OCI-LY3 (cell line): ENCODE measurements at regions not wholly inside any gene's neighbourhood (a gene's known extent, or its start where the extent isn't known, plus 50 kb on each side); places are given as distances from the start of the nearest gene placed in this dataset.

ENCODE experiments used
- H2AFZ ChIP-seq: fragments of 200-600, 300-600 bp; shearing (Covaris generic); 2 replicates; pipeline ENCODE4 v1.6.0; 2014; ENCODE audit warnings: antibody characterized with exemption, low read depth, low read length
- H3K27ac ChIP-seq: fragments of 200-600, 300-600 bp; sonication (generic); 2 replicates; pipeline ENCODE4 v1.5.1; 2014; ENCODE audit warnings: mild to moderate bottlenecking, low read length, moderate library complexity, mixed read lengths
- H3K27me3 ChIP-seq: fragments of 200-600, 300-600 bp; sonication (generic); 2 replicates; pipeline ENCODE4 v1.6.1; 2014; ENCODE audit warnings: low read depth, low read length, mixed read lengths
- H3K36me3 ChIP-seq: fragments of 200-600, 300-600 bp; sonication (generic); replicated peaks from 2 replicates; pipeline ENCODE3; 2014; ENCODE audit warnings: low read depth, low read length, mixed read lengths
- H3K4me1 ChIP-seq: fragments of 300-600, 200-600 bp; sonication (generic); 2 replicates; pipeline ENCODE4 v1.6.1; 2014; ENCODE audit warnings: low read length, mixed read lengths
- H3K4me2 ChIP-seq: fragments of 200-600, 300-600 bp; sonication (generic); 2 replicates; pipeline ENCODE4 v1.6.1; 2014; ENCODE audit warnings: low read length, mixed read lengths
- H3K4me3 ChIP-seq: fragments of 300-600, 200-600 bp; sonication (generic); 2 replicates; pipeline ENCODE4 v1.5.1; 2014; ENCODE audit warnings: antibody characterized with exemption, mild to moderate bottlenecking, low read length, moderate library complexity
- H3K79me2 ChIP-seq: fragments of 300-600, 200-600 bp; shearing (Covaris generic); 2 replicates; pipeline ENCODE4 v1.6.1; 2014; ENCODE audit warnings: mild to moderate bottlenecking, low read length, mixed read lengths
- H3K9ac ChIP-seq: fragments of 300-600, 200-600 bp; shearing (Covaris generic); 2 replicates; pipeline ENCODE4 v1.6.0; 2014; ENCODE audit warnings: mild to moderate bottlenecking, low read length, moderate library complexity
- H3K9me3 ChIP-seq: fragments of 200-600, 300-600 bp; shearing (Covaris generic); 2 replicates; pipeline ENCODE4 v1.6.1; 2014; ENCODE audit warnings: low read length, mixed read lengths; ENCODE audit not compliant: insufficient read depth
- H4K20me1 ChIP-seq: fragments of 200-600, 300-600 bp; sonication (generic); 2 replicates; pipeline ENCODE4 v1.6.1; 2016; ENCODE audit warnings: low read length, mixed read lengths; ENCODE audit not compliant: insufficient read depth
- CTCF ChIP-seq: fragments of 200-600, 300-600 bp; sonication (generic); IDR thresholded peaks from 2 replicates; pipeline ENCODE4 v1.5.1; 2014; ENCODE audit warnings: antibody characterized with exemption, low read length, low read depth
- EZH2phosphoT487 ChIP-seq: fragments of 200-600 bp; shearing (Covaris generic); IDR thresholded peaks from 2 replicates; pipeline ENCODE4 v1.6.1; 2018; ENCODE audit warnings: antibody characterized with exemption, mixed run types, low read depth

- H3K4me3 ChIP-seq, result no peak overlapping the region
These were observed 222.1 kb upstream of the RREB1 start for GRCh38 chr6:6885521-6886170.

GRCh38 chr6:6886171-6886885 lies 221.4 kb upstream of the RREB1 start:
- Histone ChIP-seq H2AFZ (no peak overlapping the region), H3K9ac (no peak overlapping the region), H3K27me3 (no peaks in the 10 kb centered on the region), H3K27ac (no peak overlapping the region), H3K36me3 (no peaks in the 10 kb centered on the region), H3K4me2 (no peak overlapping the region), H3K79me2 (no peaks in the 10 kb centered on the region), H3K9me3 (no peaks in the 10 kb centered on the region), H3K4me1 (no peaks in the 10 kb centered on the region), H3K4me3 (no peak overlapping the region), H4K20me1 (no peaks in the 10 kb centered on the region)
- TF ChIP-seq EZH2phosphoT487 (no peak), CTCF (no peak)

More at GRCh38 chr6:6885521-6886170, 222.1 kb upstream of the RREB1 start:
- no peak overlapping the region for H3K9ac ChIP-seq
- H2AFZ ChIP-seq, result no peak overlapping the region
- no peak overlapping the region for H3K27ac ChIP-seq
- TF ChIP-seq CTCF (no peak), EZH2phosphoT487 (no peak)
- no peaks in the 10 kb centered on the region for H3K79me2 ChIP-seq
- H3K36me3 ChIP-seq, result no peaks in the 10 kb centered on the region
- no peaks in the 10 kb centered on the region for H3K9me3 ChIP-seq
- no peaks in the 10 kb centered on the region for H3K27me3 ChIP-seq
- H3K4me1 ChIP-seq, result no peaks in the 10 kb centered on the region
- H4K20me1 ChIP-seq, result no peaks in the 10 kb centered on the region
- H3K4me2 ChIP-seq, result no peak overlapping the region

- no peak for TF ChIP-seq CTCF
- no peaks in the 10 kb centered on the region; the same call in 1 of the 2 replicates for H3K4me1 ChIP-seq
- H3K36me3 ChIP-seq, result no peaks in the 10 kb centered on the region
- no peaks in the 10 kb centered on the region for H4K20me1 ChIP-seq
- no peak overlapping the region for H3K9ac ChIP-seq
- no peaks in the 10 kb centered on the region for H3K27me3 ChIP-seq
- H3K27ac ChIP-seq, result no peak overlapping the region
- no peak overlapping the region for H3K4me2 ChIP-seq
- H2AFZ ChIP-seq, result no peak overlapping the region
- H3K4me3 ChIP-seq, result no peak overlapping the region
- H3K9me3 ChIP-seq, result no peaks in the 10 kb centered on the region
- no peaks in the 10 kb centered on the region for H3K79me2 ChIP-seq
These were observed 220.9 kb upstream of the RREB1 start for GRCh38 chr6:6886886-6887285.

GRCh38 chr6:6889601-6890000 lies 218.2 kb upstream of the RREB1 start:
- Histone ChIP-seq H2AFZ (no peak overlapping the region), H3K4me1 (no peaks in the 10 kb centered on the region; the same call in 1 of the 2 replicates)

More at GRCh38 chr6:6889601-6890000, 218.2 kb upstream of the RREB1 start:
- Histone ChIP-seq H3K36me3 (no peaks in the 10 kb centered on the region), H3K4me2 (no peak overlapping the region), H4K20me1 (no peaks in the 10 kb centered on the region), H3K79me2 (no peaks in the 10 kb centered on the region), H3K27me3 (no peaks in the 10 kb centered on the region), H3K27ac (no peak overlapping the region), H3K9me3 (no peaks in the 10 kb centered on the region), H3K9ac (no peak overlapping the region), H3K4me3 (no peak overlapping the region)
- TF ChIP-seq EZH2phosphoT487 (no peak), CTCF (no peak)
